ENCODE measurements at regions not wholly inside any gene's neighbourhood (a gene's known extent, or its start where the extent isn't known, plus 50 kb on each side); places are given as distances from the start of the nearest gene placed in this dataset.

DNA sequence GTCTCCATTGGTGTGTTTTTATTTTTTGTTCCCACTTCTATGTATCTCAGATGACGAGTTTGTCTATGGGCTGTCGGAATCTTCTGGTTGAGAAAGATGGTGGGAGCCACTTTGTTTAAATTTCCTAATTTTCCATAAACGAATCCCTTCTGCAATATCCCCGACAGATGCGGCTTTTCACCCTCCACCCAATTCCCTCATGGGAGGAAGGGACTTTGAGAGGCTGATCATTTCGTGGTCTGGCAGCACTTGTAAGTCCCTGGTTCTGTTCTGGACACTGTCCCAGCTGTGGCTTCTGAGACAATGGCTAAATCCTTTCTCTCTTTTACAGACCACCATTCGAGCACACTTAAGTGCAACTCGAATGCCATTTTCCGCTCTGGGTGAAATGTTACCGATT lies 72.2 kb upstream of the PUDP start:
- no peak overlapping the region for H3K9ac ChIP-seq
- H3K27me3 ChIP-seq (ENCODE audit: control insufficient read depth, insufficient read depth, low read length): no peaks in the 10 kb centered on the region
- TF ChIP-seq, protein P1, sequence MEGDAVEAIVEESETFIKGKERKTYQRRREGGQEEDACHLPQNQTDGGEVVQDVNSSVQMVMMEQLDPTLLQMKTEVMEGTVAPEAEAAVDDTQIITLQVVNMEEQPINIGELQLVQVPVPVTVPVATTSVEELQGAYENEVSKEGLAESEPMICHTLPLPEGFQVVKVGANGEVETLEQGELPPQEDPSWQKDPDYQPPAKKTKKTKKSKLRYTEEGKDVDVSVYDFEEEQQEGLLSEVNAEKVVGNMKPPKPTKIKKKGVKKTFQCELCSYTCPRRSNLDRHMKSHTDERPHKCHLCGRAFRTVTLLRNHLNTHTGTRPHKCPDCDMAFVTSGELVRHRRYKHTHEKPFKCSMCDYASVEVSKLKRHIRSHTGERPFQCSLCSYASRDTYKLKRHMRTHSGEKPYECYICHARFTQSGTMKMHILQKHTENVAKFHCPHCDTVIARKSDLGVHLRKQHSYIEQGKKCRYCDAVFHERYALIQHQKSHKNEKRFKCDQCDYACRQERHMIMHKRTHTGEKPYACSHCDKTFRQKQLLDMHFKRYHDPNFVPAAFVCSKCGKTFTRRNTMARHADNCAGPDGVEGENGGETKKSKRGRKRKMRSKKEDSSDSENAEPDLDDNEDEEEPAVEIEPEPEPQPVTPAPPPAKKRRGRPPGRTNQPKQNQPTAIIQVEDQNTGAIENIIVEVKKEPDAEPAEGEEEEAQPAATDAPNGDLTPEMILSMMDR (IDR thresholded peaks at IDR 0.05): no peak

DNA sequence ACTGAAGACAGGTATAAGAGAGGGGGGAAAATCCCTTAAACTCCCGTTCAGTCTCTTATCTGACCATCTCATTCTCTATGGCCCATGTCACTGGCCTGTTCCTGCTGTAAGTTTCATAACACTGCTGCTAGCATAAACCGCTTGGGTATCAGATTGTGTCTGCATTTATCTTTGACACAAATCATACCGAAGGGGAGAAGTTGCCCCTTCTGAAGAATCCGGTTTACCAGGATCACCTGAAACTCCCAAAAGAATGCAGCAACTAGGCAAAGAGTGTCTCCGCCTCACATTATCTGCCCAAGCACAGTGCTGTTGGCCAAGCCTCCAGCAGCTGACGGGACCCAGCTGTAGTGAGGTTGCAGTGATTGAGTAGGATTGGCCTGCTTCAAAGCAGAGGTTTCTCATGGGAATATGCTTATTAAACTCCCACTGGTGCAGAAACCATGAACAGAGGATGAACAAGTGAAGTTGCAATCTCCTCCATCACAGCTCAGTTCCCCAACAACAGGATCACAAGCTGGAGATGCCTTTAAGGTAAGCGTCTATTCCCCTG lies 71.3 kb upstream of the PUDP start:
- H3K4me3 ChIP-seq (ENCODE audit: low read depth, low read length): no peak overlapping the region
- H3K4me2 ChIP-seq (ENCODE audit: low read length): no peak overlapping the region
- TF ChIP-seq, protein P1 (IDR thresholded peaks at IDR 0.05): no peak
- peaks cover 6% of the 10 kb centered on the region for H3K4me1 ChIP-seq
- no peaks in the 10 kb centered on the region for H3K36me3 ChIP-seq (ENCODE audit: control insufficient read depth, insufficient read depth, low read length)
- no peak overlapping the region for H3K9ac ChIP-seq
- no peaks in the 10 kb centered on the region for H3K9me3 ChIP-seq (ENCODE audit: control insufficient read depth, low read length)
- H3K27me3 ChIP-seq (ENCODE audit: control insufficient read depth, insufficient read depth, low read length): no peaks in the 10 kb centered on the region
- no peak overlapping the region for H2AFZ ChIP-seq
- peak overlapping the region; percentile 36 for H3K27ac ChIP-seq
- H3K79me2 ChIP-seq: no peaks in the 10 kb centered on the region

More for the DNA sequence above, 72.2 kb upstream of the PUDP start:
- Histone ChIP-seq H3K4me1 (peaks cover 6% of the 10 kb centered on the region), H3K4me3 (ENCODE audit: low read depth, low read length) (no peak overlapping the region), H3K79me2 (no peaks in the 10 kb centered on the region), H3K9me3 (ENCODE audit: control insufficient read depth, low read length) (no peaks in the 10 kb centered on the region), H3K27ac (no peak overlapping the region), H2AFZ (no peak overlapping the region), H3K4me2 (ENCODE audit: low read length) (no peak overlapping the region), H3K36me3 (ENCODE audit: control insufficient read depth, insufficient read depth, low read length) (no peaks in the 10 kb centered on the region)

DNA sequence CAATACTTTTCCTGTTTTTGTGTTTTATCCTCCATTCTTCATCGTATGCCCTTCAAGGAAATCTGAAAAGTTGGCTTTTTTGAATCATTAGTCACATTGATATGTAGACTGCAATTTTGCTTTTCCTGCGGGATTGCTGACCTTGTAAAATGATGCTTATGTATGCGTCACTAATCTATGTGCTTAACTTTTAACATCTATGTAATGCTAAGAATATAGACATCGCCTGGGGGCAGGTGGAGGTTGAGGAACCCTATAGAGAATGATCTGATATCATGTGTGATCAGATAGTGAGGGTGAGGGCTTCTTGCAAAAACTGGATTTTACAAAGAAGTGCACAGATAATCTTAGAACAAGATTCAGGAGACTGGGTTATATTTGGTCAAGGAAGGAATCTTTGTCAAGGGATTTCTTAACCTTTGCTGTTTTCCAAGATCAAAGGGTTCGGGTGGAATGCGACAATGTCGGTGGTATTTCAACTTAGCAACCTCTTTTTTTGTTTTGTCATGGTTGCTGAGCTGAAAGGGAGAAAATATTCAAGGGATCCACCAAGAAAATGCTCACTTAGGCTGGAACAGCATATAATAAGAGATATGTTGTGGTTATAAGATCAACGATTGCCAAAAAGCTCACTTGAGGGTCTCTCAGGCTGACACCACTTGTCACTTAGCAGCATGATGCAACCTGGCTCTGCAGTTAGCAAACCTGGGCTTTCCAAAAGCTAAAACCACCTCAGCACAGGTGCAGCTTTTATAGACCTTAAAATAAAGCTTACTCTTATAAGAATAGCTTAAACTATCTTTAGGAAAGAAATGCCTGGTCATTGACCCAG lies 70.6 kb upstream of the PUDP start:
- H3K9me3 ChIP-seq (ENCODE audit: control insufficient read depth, low read length): no peaks in the 10 kb centered on the region
- TF ChIP-seq, protein P1 (IDR thresholded peaks at IDR 0.05): no peak
- peak overlapping the region; percentile 36 for H3K27ac ChIP-seq
- H3K9ac ChIP-seq: no peak overlapping the region
- H3K27me3 ChIP-seq (ENCODE audit: control insufficient read depth, insufficient read depth, low read length): no peaks in the 10 kb centered on the region
- H3K36me3 ChIP-seq (ENCODE audit: control insufficient read depth, insufficient read depth, low read length): no peaks in the 10 kb centered on the region
- no peak overlapping the region for H2AFZ ChIP-seq
- H3K4me3 ChIP-seq (ENCODE audit: low read depth, low read length): no peak overlapping the region
- peaks cover 6% of the 10 kb centered on the region for H3K4me1 ChIP-seq
- H3K4me2 ChIP-seq (ENCODE audit: low read length): no peak overlapping the region
- H3K79me2 ChIP-seq: no peaks in the 10 kb centered on the region

DNA sequence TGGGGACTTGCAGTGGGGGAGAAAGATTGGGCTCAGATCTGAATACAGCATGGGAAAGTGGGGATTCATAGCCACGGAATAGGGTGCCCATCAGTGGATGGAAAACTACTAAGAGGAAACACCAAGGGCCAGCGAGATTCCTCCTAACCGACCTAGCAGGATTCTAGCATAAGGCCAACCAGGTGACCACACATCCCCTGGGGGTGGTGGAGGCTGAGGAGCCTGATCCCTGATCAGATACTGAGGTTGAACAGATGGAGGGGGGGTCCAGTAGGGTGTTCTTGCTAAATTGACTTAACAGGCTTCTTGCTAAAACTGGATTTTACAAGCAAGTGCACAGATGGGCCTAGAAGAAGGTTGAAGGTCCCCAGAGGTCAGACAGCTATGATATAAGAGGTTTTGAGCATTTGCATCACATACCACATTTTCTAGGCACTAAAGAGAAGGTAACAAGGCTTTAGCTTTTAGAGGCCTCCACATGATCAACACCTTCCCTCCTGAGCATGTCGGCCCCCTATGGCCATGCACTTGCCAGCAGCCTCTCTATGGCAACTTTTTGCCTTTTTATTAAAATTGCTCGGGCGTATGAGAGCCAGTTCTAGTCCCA lies 69.1 kb upstream of the PUDP start:
- Histone ChIP-seq H3K4me2 (ENCODE audit: low read length) (no peak overlapping the region), H3K79me2 (no peaks in the 10 kb centered on the region), H3K27ac (no peak overlapping the region), H2AFZ (no peak overlapping the region), H3K4me3 (ENCODE audit: low read depth, low read length) (no peak overlapping the region), H3K9ac (no peak overlapping the region), H3K36me3 (ENCODE audit: control insufficient read depth, insufficient read depth, low read length) (no peaks in the 10 kb centered on the region), H3K4me1 (peaks cover 6% of the 10 kb centered on the region), H3K9me3 (ENCODE audit: control insufficient read depth, low read length) (no peaks in the 10 kb centered on the region), H3K27me3 (ENCODE audit: control insufficient read depth, insufficient read depth, low read length) (no peaks in the 10 kb centered on the region)
- TF ChIP-seq, protein P1 (IDR thresholded peaks at IDR 0.05): no peak
